ENCODE measurements at regions not wholly inside any gene's neighbourhood (a gene's known extent, or its start where the extent isn't known, plus 50 kb on each side); places are given as distances from the start of the nearest gene placed in this dataset.
"Not testable (repeated sequence)": the region's sequence is repeated elsewhere in the genome, so short reads cannot be mapped to it uniquely, and the experiment has no call there.

- DNase-seq, result not testable (repeated sequence)
These were observed 53.1 kb upstream of the HUNK start for GRCh38 chr21:31819692-31820091.

DNA sequence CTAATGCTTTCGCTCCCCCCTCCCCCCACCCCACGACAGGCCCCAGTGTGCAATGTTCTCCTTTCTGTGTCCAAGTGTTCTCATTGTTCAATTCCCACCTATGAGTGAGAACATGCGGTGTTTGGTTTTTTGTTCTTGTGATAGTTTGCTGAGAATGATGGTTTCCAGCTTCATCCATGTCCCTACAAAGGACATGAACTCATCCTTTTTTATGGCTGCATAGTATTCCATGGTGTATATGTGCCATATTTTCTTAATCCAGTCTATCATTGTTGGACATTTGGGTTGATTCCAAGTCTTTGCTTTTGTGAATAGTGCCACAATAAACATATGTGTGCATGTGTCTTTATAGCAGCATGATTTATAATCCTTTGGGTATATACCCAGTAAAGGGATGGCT lies 58.5 kb upstream of the HUNK start:
- not testable (repeated sequence) for DNase-seq

DNA sequence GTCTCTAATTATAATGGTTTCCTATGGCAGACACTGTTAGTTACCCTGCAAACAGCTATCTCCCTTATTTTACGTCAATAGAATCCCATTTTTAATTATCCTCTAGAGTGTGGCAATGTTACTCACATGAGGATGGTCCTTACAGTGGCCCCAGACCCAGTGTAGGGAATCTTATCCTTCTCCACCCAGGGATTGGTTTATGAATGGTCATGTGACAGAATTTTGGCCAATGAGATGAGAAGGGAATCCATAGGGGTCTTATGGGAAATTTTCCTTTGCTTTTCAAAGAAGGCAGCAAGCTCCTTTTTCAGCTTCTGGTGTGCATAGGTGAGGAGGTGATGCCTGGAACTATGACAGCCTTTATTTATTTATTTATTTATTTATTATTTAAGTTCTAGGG lies 59.0 kb upstream of the HUNK start:
- DNase-seq, result no peak

DNA sequence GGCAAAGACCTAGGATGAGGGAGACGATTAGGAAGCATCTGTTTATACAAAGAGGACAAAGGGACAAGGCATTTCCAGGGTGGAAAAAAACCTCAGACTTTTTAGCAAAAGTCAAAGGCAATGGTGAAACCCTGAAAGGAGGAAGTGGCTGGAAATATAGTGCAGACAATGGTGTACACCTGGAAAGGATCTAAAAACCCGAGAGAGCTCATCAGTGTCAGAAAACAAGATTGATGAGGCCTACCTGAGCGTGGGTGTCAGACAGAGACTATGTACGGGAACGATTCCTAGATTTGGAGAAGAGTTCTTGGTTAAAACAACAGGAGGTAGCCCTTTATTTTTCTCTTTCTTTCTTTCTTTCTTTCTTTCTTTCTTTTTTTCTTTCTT lies 68.8 kb upstream of the HUNK start:
- DNase-seq, result no peak

DNA sequence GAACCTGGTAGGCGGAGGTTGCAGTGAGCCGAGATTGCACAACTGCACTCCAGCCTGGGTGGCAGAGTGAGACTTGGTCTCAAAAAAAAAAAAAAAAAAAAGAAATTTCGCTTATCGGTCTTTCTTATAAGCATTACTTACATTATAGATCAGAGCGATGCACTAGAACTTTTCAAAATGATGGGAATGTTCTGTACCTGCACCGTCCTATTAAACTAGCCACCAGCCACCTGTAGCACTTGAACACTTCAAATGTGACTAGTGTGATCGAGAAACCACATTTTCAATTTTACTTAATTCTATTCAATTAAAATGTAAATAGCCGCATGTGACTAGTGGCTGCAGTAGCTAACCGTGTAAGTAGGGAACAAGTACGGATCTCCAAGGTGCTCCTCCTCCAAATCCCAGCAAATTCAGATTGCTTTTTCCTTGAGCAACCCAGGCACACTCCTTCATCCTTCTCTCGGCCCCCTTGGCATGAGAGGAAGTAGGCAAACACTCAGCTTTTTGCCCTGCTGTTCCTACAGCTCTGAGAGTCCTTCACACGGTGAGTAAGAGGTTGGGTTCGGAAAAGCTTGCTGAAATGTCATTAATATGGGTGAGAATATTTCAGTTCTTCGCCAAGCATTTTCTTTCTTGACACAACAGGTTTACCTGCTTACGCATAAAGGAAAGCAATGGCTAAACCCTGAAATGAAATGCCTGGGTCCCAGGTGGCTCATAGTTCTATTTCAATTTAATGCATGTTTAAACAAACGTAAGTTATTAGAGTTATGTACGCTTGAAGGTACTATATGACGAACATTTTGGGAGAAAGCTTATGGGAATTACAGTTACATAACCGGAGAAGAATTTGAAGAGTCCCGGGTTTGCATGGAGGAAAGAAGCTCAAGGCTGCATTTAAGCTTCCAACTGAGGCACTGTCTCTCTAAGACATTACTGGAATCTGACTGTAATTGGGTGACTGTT lies 69.5 kb upstream of the HUNK start:
- DNase-seq, result no peak

DNA sequence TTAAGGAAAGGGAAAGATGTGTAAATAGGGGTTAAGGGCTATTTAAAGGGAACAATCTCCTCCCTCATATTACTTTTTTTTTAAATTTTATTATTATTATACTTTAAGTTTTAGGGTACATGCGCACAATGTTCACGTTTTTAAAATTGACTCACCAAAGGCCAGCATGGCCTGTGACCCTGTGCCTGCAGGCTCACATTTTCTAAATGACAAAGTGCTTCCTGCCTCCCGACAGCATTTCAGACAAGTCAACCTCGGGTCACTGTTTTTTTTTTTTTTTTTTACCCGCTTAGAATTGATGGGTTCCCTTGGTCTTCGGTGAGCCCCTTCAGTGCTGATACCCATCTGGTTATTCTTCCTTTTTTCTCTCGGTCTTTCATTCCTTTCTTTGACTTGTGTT lies 70.4 kb upstream of the SCAF4 start:
- no peak for DNase-seq

DNA sequence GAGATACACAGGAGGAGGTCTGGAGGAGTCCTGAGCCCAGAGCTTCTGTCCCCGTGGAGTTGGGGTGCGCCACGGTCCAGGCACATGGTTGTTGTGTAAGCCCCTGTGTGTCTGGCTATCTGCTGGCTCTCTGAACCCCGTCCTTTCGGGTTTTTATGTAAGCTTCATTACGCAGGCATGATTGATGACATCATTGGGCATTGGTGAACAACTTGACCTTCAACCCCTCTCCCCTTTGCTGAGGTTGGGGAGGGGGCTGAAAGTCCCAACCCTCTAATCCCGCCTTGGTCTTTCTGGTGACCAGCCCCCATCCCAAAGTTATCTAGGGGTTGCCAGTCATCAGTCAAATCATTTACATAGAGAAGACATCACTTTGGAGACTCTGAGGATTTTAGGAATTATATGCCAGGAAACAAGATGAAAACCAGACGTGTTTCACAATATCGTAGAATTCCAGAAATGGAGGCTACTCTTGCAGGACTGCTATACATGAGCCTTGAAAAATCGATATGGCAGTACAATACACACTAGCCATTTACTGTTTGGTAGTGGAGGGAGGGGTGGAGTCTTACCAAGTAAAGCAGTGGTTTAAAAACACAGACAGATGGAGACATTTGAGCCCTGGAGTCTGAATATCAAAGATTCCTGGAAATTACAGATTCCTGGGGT lies 69.8 kb upstream of the SCAF4 start:
- DNase-seq, result no peak

GRCh38 chr21:31798842-31799704 lies 67.2 kb upstream of the SCAF4 start:
- DNase-seq, result peak; percentile 47

- no peak for DNase-seq
These were observed 64.1 kb upstream of the SCAF4 start for GRCh38 chr21:31795992-31796391.

DNA sequence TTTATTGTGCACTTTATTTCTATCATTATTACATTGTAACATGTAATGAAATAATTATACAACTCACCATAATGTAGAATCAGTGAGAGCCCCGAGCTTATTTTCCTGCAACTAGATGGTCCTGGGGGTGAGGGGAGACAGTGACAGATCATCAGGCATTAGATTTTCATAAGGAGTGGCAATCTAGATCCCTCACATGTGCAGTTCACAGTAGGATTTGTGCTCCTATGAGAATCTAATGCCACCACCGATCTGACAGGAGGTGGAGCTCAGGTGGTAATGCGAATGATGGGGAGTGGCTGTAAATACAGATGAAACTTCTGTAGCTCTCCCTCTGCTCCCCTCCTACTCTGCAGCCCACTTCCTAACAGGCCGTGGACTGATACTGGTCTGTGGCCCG lies 58.5 kb upstream of the SCAF4 start:
- not testable (repeated sequence) for DNase-seq

GRCh38 chr21:31788581-31788980 lies 56.7 kb upstream of the SCAF4 start:
- DNase-seq, result no peak

- DNase-seq, result not testable (repeated sequence)
These were observed 55.8 kb upstream of the SCAF4 start for GRCh38 chr21:31787691-31788090.

GRCh38 chr21:31786164-31786920 lies 54.4 kb upstream of the SCAF4 start:
- DNase-seq, result no peak

- DNase-seq, result peak; percentile 47
These were observed 53.6 kb upstream of the SCAF4 start for GRCh38 chr21:31785237-31786163.

GRCh38 chr21:31781737-31782136 lies 49.8 kb upstream of the SCAF4 start:
- DNase-seq, result no peak

Measured in NCI-H510A (cell line).